Lower lobe of right lung (tissue), 2 donors: ENCODE measurements at regions not wholly inside any gene's neighbourhood (a gene's known extent, or its start where the extent isn't known, plus 50 kb on each side); places are given as distances from the start of the nearest gene placed in this dataset.
A peak's percentile ranks its signal among the peaks of the same experiment; 100 is the strongest.

ENCODE experiments used
- ATAC-seq, 2 donors: fragments of 200-7000 bp; cut with Tn5 transposase; one replicate each; pipeline ENCODE4 v1.9.1; 2020 to 2022; ENCODE audit warnings: mild to moderate bottlenecking in 2 of 2, moderate library complexity in 2 of 2
- DNase-seq: peaks from one replicate; pipeline ENCODE4 v3.0.0-alpha.2; 2020
- H3K27ac ChIP-seq: fragments of 200-600 bp; one replicate; pipeline ENCODE4 v1.8.0; 2022
- H3K27me3 ChIP-seq: fragments of 200-600 bp; one replicate; pipeline ENCODE4 v1.8.0; 2022; ENCODE audit warnings: low read depth
- H3K36me3 ChIP-seq: fragments of 200-600 bp; one replicate; pipeline ENCODE4 v1.8.0; 2022; ENCODE audit warnings: mild to moderate bottlenecking
- H3K4me1 ChIP-seq: fragments of 200-600 bp; one replicate; pipeline ENCODE4 v1.8.0; 2022
- H3K4me3 ChIP-seq: fragments of 200-600 bp; one replicate; pipeline ENCODE4 v1.8.0; 2022; ENCODE audit warnings: mild to moderate bottlenecking
- H3K9me3 ChIP-seq: fragments of 200-600 bp; one replicate; pipeline ENCODE4 v1.8.0; 2022
- CTCF ChIP-seq: fragments of 200-600 bp; IDR thresholded peaks from one replicate; pipeline ENCODE4 v1.8.0; 2022; ENCODE audit warnings: antibody characterized with exemption, mild to moderate bottlenecking
- intact Hi-C: fragments of 100-400 bp; cut with DNase I; formaldehyde crosslinking; loops from one replicate; pipeline ENCODE4 v1.11.0; 2022
- donor health status: DM: no; HTN: yes; CAD: no; lungs with severe emphysema.

GRCh38 chr21:35491920-35492678 lies 443.0 kb upstream of the RUNX1 start:
- intact Hi-C loops: no loop called here
- TF ChIP-seq CTCF: no peak
- H3K36me3 ChIP-seq: no peaks in the 10 kb centered on the region
- no peaks in the 10 kb centered on the region for H3K4me1 ChIP-seq
- H3K27ac ChIP-seq: no peak overlapping the region
- H3K27me3 ChIP-seq: no peaks in the 10 kb centered on the region
- no peak for DNase-seq
- no peaks in the 10 kb centered on the region for H3K9me3 ChIP-seq
- peak in 1 of 2 donors; percentile 26 for ATAC-seq
- H3K4me3 ChIP-seq: no peak overlapping the region

GRCh38 chr21:35491114-35491513 lies 442.0 kb upstream of the RUNX1 start:
- ATAC-seq (no peak), DNase-seq (no peak)
- Histone ChIP-seq H3K27ac (no peak overlapping the region), H3K4me3 (no peak overlapping the region), H3K36me3 (no peaks in the 10 kb centered on the region), H3K27me3 (no peaks in the 10 kb centered on the region), H3K9me3 (no peaks in the 10 kb centered on the region), H3K4me1 (no peaks in the 10 kb centered on the region)
- TF ChIP-seq CTCF: no peak
- intact Hi-C loops: no loop called here

GRCh38 chr21:35489389-35489980 lies 440.4 kb upstream of the RUNX1 start:
- intact Hi-C loops: no loop called here
- Histone ChIP-seq H3K27ac (no peak overlapping the region), H3K4me1 (no peaks in the 10 kb centered on the region), H3K4me3 (no peak overlapping the region), H3K9me3 (no peaks in the 10 kb centered on the region), H3K36me3 (no peaks in the 10 kb centered on the region), H3K27me3 (no peaks in the 10 kb centered on the region)
- no peak for TF ChIP-seq CTCF
- no peak for ATAC-seq
- DNase-seq: no peak

GRCh38 chr21:35488946-35489345 lies 439.8 kb upstream of the RUNX1 start:
- no peak overlapping the region for H3K4me3 ChIP-seq

GRCh38 chr21:35485364-35485763 lies 436.3 kb upstream of the RUNX1 start:
- no peak for TF ChIP-seq CTCF
- no peak for DNase-seq
- H3K27ac ChIP-seq: no peak overlapping the region
- no peaks in the 10 kb centered on the region for H3K27me3 ChIP-seq
- intact Hi-C loops: no loop called here
- no peaks in the 10 kb centered on the region for H3K36me3 ChIP-seq
- H3K4me1 ChIP-seq: no peaks in the 10 kb centered on the region
- no peaks in the 10 kb centered on the region for H3K9me3 ChIP-seq
- no peak for ATAC-seq
- no peak overlapping the region for H3K4me3 ChIP-seq

More at GRCh38 chr21:35488946-35489345, 439.8 kb upstream of the RUNX1 start:
- Histone ChIP-seq H3K27ac (no peak overlapping the region), H3K9me3 (no peaks in the 10 kb centered on the region), H3K27me3 (no peaks in the 10 kb centered on the region), H3K36me3 (no peaks in the 10 kb centered on the region), H3K4me1 (no peaks in the 10 kb centered on the region)
- DNase-seq (no peak), ATAC-seq (no peak)
- no peak for TF ChIP-seq CTCF
- intact Hi-C loops: no loop called here
